ENCODE measurements at regions not wholly inside any gene's neighbourhood (a gene's known extent, or its start where the extent isn't known, plus 50 kb on each side); places are given as distances from the start of the nearest gene placed in this dataset.

- no peak for TF ChIP-seq ZNF462 (CRISPR knock-in tag; IDR thresholded peaks at IDR 0.05)
- no peak for TF ChIP-seq CREB1 (CRISPR knock-in tag; IDR thresholded peaks at IDR 0.05; ENCODE audit: low read depth)
- TF ChIP-seq CTCF (conservative IDR thresholded peaks at IDR 0.05; ENCODE audit: low read depth in 2 of 2) = no peak
- TF ChIP-seq EZH2 (IDR thresholded peaks at IDR 0.05; ENCODE audit: low read depth, unreplicated experiment) = no peak
- no peak for TF ChIP-seq EZH2phosphoT487 (IDR thresholded peaks at IDR 0.05; ENCODE audit: unreplicated experiment)
Measured at GRCh38 chr2:133865141-133865540, 296.9 kb upstream of the NCKAP5 start (continued).

GRCh38 chr2:133867166-133867565 lies 298.9 kb upstream of the NCKAP5 start:
- H3K27ac ChIP-seq (ENCODE audit: low read depth) = no peak overlapping the region
- Mint-ChIP-seq H3K36me3 (ENCODE audit: low read depth) (no peaks in the 10 kb centered on the region), H3K27ac (no peak overlapping the region), H3K27me3 (ENCODE audit: insufficient read depth, low read depth, poor library complexity) (no peaks in the 10 kb centered on the region), H3K4me3 (no peak overlapping the region), H3K9me3 (peaks cover 3% of the 10 kb centered on the region; the same call in 1 of the 3 replicates), H3K4me1 (no peaks in the 10 kb centered on the region)
- no peaks in the 10 kb centered on the region for H4K20me1 ChIP-seq (replicated peaks; ENCODE audit: insufficient read depth)
- no peak overlapping the region for H2AFZ ChIP-seq
- H3K36me3 ChIP-seq (ENCODE audit: insufficient read depth) = no peaks in the 10 kb centered on the region
- no peaks in the 10 kb centered on the region for H3K4me1 ChIP-seq (ENCODE audit: insufficient read depth)
- H3K27me3 ChIP-seq (ENCODE audit: insufficient read depth) = no peaks in the 10 kb centered on the region
- H3K4me3 ChIP-seq = no peak overlapping the region
- no peak overlapping the region for H3K4me2 ChIP-seq
- H3K9me2 ChIP-seq (ENCODE audit: insufficient read depth) = no peaks in the 10 kb centered on the region
- ATAC-seq (no peak), DNase-seq (ENCODE audit: low spot score) (no peak)
- H3K79me2 ChIP-seq (replicated peaks; ENCODE audit: insufficient read depth) = no peaks in the 10 kb centered on the region
- no peaks in the 10 kb centered on the region for H3F3A ChIP-seq (replicated peaks; ENCODE audit: low read depth)
- TF ChIP-seq ZNF114 (CRISPR knock-in tag; IDR thresholded peaks at IDR 0.05) (no peak), POLR2AphosphoS5 (IDR thresholded peaks at IDR 0.05; ENCODE audit: low read depth) (no peak), REST (IDR thresholded peaks at IDR 0.05; ENCODE audit: unreplicated experiment) (no peak), NANOG (IDR thresholded peaks at IDR 0.05; ENCODE audit: borderline replicate concordance) (no peak), ETS1 (IDR thresholded peaks at IDR 0.05) (no peak), EZH2phosphoT487 (IDR thresholded peaks at IDR 0.05; ENCODE audit: unreplicated experiment) (no peak), ZNF331 (CRISPR knock-in tag; IDR thresholded peaks at IDR 0.05; ENCODE audit: low read depth) (no peak), STAT1 (IDR thresholded peaks at IDR 0.05; ENCODE audit: unreplicated experiment) (no peak)

Data from GM23338 (cell line).